HepG2 (cell line): ENCODE measurements at regions not wholly inside any gene's neighbourhood (a gene's known extent, or its start where the extent isn't known, plus 50 kb on each side); places are given as distances from the start of the nearest gene placed in this dataset.

Experiments used
- ATAC-seq: fragments of 200-7000 bp; cut with Tn5 transposase; 3 replicates; pipeline ENCODE4 v1.9.1; 2020; ENCODE audit warnings: mild to moderate bottlenecking, moderate library complexity
- BruUV-seq: library from RNA; stranded (reverse); fragments of 400-500 nt; replicated peaks from 2 replicates; lab custom pipeline; 2021; lab: Mats Ljungman, UMichigan
- CTCF ChIA-PET: fragments of 300-600 bp; formaldehyde crosslinking; extraction: SDS; loops from one replicate; lab custom pipeline; 2021; ENCODE audit warnings: low total read pairs, inconsistent platforms, low intra/inter-chr PET ratio; lab: Yijun Ruan, JAX
- POLR2A ChIA-PET: fragments of 350-600 bp; sonication (Branson Sonifier 250); formaldehyde crosslinking; loops from one replicate; lab custom pipeline; 2020; ENCODE audit warnings: antibody characterized with exemption, inconsistent platforms; lab: Yijun Ruan, JAX
- DNase-seq: peaks from one replicate; pipeline ENCODE4 v3.0.0-alpha.2; 2015; ENCODE audit warnings: low spot score
- FAIRE-seq: peaks from 3 replicates; lab custom pipeline; 2011; peaks lifted over from hg19 to GRCh38; lab: Jason Lieb, UNC
- H2AFZ ChIP-seq: one replicate; pipeline ENCODE4 v1.6.1; 2011; ENCODE audit warnings: low read length, inconsistent platforms
- H3K27ac ChIP-seq: fragments of 300-600 bp; 3 replicates; pipeline ENCODE4 v1.8.0; 2011; ENCODE audit warnings: mixed run types, mild to moderate bottlenecking, mixed read lengths, low read length, inconsistent platforms; ENCODE audit not compliant: insufficient read depth; ENCODE audit errors: extremely low read length
- H3K27me3 ChIP-seq, 2 experiments: fragments of 200-600 bp in 1 of 2; 2 replicates in 1 of 2; 3 replicates in 1 of 2; pipeline versions ENCODE4 v1.6.0 to v1.8.0; 2011; ENCODE audit warnings: low read length in 2 of 2, mild to moderate bottlenecking in 2 of 2, moderate library complexity in 2 of 2, inconsistent platforms in 1 of 2; ENCODE audit not compliant: insufficient read depth in 2 of 2, control insufficient read depth in 1 of 2
- H3K36me3 ChIP-seq, 2 experiments: fragments of 200-600 bp in 1 of 2; replicated peaks in 1 of 2; 2 replicates in 1 of 2; 3 replicates in 1 of 2; pipeline versions ENCODE4 v1.5.1 to v1.8.0; 2011; ENCODE audit warnings: low read length in 2 of 2, inconsistent platforms in 1 of 2; ENCODE audit not compliant: insufficient read depth in 2 of 2, control insufficient read depth in 1 of 2
- H3K4me1 ChIP-seq: 2 replicates; pipeline ENCODE4 v1.5.1; 2012; ENCODE audit warnings: low read length, inconsistent platforms; ENCODE audit not compliant: insufficient read depth
- H3K4me2 ChIP-seq: 2 replicates; pipeline ENCODE4 v1.6.0; 2011; ENCODE audit warnings: low read depth, low read length, inconsistent platforms
- H3K4me3 ChIP-seq, 3 experiments: fragments of 200-600 bp in 1 of 3; sonication (generic), shearing (Covaris generic) in 1 of 3; replicated peaks in 1 of 3; 2 replicates each; pipeline ENCODE4 v1.5.1; 2011 to 2016; ENCODE audit warnings: low read length in 3 of 3, inconsistent platforms in 2 of 3, low read depth in 2 of 3, mild to moderate bottlenecking in 2 of 3, control low read depth in 1 of 3, mixed read lengths in 1 of 3; ENCODE audit not compliant: insufficient read depth in 1 of 3
- H3K79me2 ChIP-seq: one replicate; pipeline ENCODE4 v1.6.1; 2011; ENCODE audit warnings: low read length, inconsistent platforms; ENCODE audit not compliant: insufficient read depth
- H3K9ac ChIP-seq: 2 replicates; pipeline ENCODE4 v1.6.0; 2011; ENCODE audit warnings: mild to moderate bottlenecking, low read depth, low read length, inconsistent platforms; ENCODE audit not compliant: insufficient read depth
- H3K9me3 ChIP-seq: 2 replicates; pipeline ENCODE4 v1.5.1; 2012; ENCODE audit warnings: mild to moderate bottlenecking, low read length
- H4K20me1 ChIP-seq: 2 replicates; pipeline ENCODE4 v1.6.0; 2011; ENCODE audit warnings: inconsistent platforms, mild to moderate bottlenecking, low read length, moderate library complexity; ENCODE audit not compliant: insufficient read depth
- HES4 ChIP-seq: sonication (generic); formaldehyde crosslinking; IDR thresholded peaks from 2 replicates; pipeline ENCODE4 v1.9.0; 2021; ENCODE audit warnings: mild to moderate bottlenecking, missing genetic modification reagents, borderline replicate concordance
- HOXA9 ChIP-seq: sonication (generic); formaldehyde crosslinking; IDR thresholded peaks from 2 replicates; pipeline ENCODE4 v1.8.1; 2022; ENCODE audit warnings: missing genetic modification reagents, mild to moderate bottlenecking, moderate library complexity, borderline replicate concordance
- RFX5 ChIP-seq: IDR thresholded peaks from 2 replicates; pipeline ENCODE4 v1.6.1; 2011; ENCODE audit warnings: low read depth, low read length, improper control_type of control experiment
- SP1 ChIP-seq, 2 experiments: fragments of 450-650 bp in 1 of 2; sonication (generic) in 1 of 2; formaldehyde crosslinking in 1 of 2; IDR thresholded peaks; 2 replicates each; pipeline versions ENCODE4 v1.4.0 to v1.6.1; 2016 to 2020; ENCODE audit warnings: missing genetic modification reagents in 1 of 2
- ZIK1 ChIP-seq: sonication (generic); formaldehyde crosslinking; IDR thresholded peaks from 2 replicates; pipeline ENCODE4 v1.5.0; 2020; ENCODE audit warnings: mild to moderate bottlenecking, low read depth, missing genetic modification reagents, borderline replicate concordance
- ZNF891 ChIP-seq: sonication (generic); formaldehyde crosslinking; IDR thresholded peaks from 2 replicates; pipeline ENCODE4 v1.5.0; 2020; ENCODE audit warnings: mild to moderate bottlenecking, missing genetic modification reagents
- WGBS: methylation state at CpG from one replicate; pipeline ENCODE4 v1.1.6; 2017; ENCODE audit warnings: low lambda C conversion rate; 5-methylcytosine and 5-hydroxymethylcytosine counted together
- in situ Hi-C: cut with HindIII; loops from 2 replicates; pipeline ENCODE4 v1.10.0; 2017; ENCODE audit warnings: low pct_unique_long_range_greater_than_20kb; ENCODE audit not compliant: extremely low pct_ligation_motif_present
- intact Hi-C: fragments of 100-400 bp; cut with micrococcal nuclease; formaldehyde crosslinking; loops from one replicate; pipeline ENCODE4 v1.10.0; 2022; ENCODE audit not compliant: unreplicated experiment
- TF ChIP-seq, protein P1 (sequence below): sonication (generic); formaldehyde crosslinking; IDR thresholded peaks from 2 replicates; pipeline ENCODE4 v1.4.0; 2020; ENCODE audit warnings: missing genetic modification reagents
- TF ChIP-seq, protein P2 (sequence below): sonication (generic); formaldehyde crosslinking; IDR thresholded peaks from 2 replicates; pipeline ENCODE4 v1.5.0; 2020; ENCODE audit warnings: mild to moderate bottlenecking, missing genetic modification reagents
- TF ChIP-seq, protein P3 (sequence below): IDR thresholded peaks from 2 replicates; pipeline ENCODE4 v1.6.1; 2012; ENCODE audit warnings: low read length, improper control_type of control experiment
- TF ChIP-seq, protein P4 (sequence below): sonication (generic); formaldehyde crosslinking; IDR thresholded peaks from 2 replicates; pipeline ENCODE4 v1.9.0; 2021; ENCODE audit warnings: missing genetic modification reagents, mild to moderate bottlenecking, borderline replicate concordance

DNA sequence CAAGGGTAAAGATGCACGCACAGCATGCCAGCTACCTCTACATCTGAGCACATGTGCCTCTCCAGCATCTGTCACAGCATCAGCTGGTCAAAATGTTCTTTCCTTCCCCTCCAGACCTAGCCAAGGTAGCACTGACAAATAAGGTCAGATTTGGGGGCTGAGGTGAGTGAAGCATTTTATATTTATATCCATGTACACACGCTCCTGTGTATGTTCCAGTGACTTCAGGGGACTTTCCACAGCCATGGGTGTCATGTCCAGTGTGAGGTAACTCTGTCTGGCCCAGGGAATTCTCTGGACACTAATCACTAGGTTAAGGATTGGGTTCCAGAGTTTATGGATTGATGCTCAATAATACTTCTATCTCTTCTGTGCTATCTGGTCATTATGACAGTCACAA lies 165.2 kb upstream of the TP63 start (continued):
- TF ChIP-seq, protein P1, sequence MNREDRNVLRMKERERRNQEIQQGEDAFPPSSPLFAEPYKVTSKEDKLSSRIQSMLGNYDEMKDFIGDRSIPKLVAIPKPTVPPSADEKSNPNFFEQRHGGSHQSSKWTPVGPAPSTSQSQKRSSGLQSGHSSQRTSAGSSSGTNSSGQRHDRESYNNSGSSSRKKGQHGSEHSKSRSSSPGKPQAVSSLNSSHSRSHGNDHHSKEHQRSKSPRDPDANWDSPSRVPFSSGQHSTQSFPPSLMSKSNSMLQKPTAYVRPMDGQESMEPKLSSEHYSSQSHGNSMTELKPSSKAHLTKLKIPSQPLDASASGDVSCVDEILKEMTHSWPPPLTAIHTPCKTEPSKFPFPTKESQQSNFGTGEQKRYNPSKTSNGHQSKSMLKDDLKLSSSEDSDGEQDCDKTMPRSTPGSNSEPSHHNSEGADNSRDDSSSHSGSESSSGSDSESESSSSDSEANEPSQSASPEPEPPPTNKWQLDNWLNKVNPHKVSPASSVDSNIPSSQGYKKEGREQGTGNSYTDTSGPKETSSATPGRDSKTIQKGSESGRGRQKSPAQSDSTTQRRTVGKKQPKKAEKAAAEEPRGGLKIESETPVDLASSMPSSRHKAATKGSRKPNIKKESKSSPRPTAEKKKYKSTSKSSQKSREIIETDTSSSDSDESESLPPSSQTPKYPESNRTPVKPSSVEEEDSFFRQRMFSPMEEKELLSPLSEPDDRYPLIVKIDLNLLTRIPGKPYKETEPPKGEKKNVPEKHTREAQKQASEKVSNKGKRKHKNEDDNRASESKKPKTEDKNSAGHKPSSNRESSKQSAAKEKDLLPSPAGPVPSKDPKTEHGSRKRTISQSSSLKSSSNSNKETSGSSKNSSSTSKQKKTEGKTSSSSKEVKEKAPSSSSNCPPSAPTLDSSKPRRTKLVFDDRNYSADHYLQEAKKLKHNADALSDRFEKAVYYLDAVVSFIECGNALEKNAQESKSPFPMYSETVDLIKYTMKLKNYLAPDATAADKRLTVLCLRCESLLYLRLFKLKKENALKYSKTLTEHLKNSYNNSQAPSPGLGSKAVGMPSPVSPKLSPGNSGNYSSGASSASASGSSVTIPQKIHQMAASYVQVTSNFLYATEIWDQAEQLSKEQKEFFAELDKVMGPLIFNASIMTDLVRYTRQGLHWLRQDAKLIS (CRISPR knock-in tag), result no peak
- no peak for TF ChIP-seq ZNF891 (CRISPR knock-in tag)

DNA sequence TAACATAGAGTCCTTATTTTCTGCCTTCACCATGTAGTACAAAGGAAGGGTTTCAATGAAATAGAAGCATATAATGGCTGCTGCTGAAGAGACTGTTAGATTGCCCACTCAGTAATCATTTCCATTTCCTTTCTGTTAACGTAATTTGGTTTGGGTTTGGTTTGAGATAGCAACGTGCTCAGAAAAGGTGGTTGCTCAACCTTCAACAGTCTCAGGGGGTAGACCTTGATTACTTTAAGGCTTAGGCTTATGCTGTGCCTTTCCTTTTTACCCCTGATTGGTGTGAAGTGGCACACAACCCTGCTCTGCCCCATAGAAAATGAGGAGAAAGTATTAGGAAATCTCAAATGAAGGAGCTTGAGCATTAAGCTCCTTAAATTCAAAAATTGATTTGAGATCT lies 163.7 kb upstream of the TP63 start:
- no peaks in the 10 kb centered on the region for H3K36me3 ChIP-seq
- no peak overlapping the region for H2AFZ ChIP-seq
- H3K4me2 ChIP-seq, result no peak overlapping the region
- no peak overlapping the region for H3K4me3 ChIP-seq
- H3K9me3 ChIP-seq, result no peaks in the 10 kb centered on the region
- ChIA-PET CTCF (no interaction called here), POLR2A (no interaction called here)
- no peak for ATAC-seq
- BruUV-seq, result no TSS peak
- in situ Hi-C loops (no loop called here), intact Hi-C loops (no loop called here)
- no peaks in the 10 kb centered on the region for H3K27me3 ChIP-seq
- no peak for DNase-seq
- H3K79me2 ChIP-seq, result no peaks in the 10 kb centered on the region
- no peak for FAIRE-seq
- 0% methylated on average over 2 of the region's 2 CpGs for WGBS
- no peak overlapping the region for H3K27ac ChIP-seq
- H4K20me1 ChIP-seq, result no peaks in the 10 kb centered on the region
- H3K4me1 ChIP-seq, result no peaks in the 10 kb centered on the region
- no peak overlapping the region for H3K9ac ChIP-seq
- TF ChIP-seq, protein P2, sequence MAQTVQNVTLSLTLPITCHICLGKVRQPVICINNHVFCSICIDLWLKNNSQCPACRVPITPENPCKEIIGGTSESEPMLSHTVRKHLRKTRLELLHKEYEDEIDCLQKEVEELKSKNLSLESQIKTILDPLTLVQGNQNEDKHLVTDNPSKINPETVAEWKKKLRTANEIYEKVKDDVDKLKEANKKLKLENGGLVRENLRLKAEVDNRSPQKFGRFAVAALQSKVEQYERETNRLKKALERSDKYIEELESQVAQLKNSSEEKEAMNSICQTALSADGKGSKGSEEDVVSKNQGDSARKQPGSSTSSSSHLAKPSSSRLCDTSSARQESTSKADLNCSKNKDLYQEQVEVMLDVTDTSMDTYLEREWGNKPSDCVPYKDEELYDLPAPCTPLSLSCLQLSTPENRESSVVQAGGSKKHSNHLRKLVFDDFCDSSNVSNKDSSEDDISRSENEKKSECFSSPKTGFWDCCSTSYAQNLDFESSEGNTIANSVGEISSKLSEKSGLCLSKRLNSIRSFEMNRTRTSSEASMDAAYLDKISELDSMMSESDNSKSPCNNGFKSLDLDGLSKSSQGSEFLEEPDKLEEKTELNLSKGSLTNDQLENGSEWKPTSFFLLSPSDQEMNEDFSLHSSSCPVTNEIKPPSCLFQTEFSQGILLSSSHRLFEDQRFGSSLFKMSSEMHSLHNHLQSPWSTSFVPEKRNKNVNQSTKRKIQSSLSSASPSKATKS (CRISPR knock-in tag), result no peak
- TF ChIP-seq, protein P3, sequence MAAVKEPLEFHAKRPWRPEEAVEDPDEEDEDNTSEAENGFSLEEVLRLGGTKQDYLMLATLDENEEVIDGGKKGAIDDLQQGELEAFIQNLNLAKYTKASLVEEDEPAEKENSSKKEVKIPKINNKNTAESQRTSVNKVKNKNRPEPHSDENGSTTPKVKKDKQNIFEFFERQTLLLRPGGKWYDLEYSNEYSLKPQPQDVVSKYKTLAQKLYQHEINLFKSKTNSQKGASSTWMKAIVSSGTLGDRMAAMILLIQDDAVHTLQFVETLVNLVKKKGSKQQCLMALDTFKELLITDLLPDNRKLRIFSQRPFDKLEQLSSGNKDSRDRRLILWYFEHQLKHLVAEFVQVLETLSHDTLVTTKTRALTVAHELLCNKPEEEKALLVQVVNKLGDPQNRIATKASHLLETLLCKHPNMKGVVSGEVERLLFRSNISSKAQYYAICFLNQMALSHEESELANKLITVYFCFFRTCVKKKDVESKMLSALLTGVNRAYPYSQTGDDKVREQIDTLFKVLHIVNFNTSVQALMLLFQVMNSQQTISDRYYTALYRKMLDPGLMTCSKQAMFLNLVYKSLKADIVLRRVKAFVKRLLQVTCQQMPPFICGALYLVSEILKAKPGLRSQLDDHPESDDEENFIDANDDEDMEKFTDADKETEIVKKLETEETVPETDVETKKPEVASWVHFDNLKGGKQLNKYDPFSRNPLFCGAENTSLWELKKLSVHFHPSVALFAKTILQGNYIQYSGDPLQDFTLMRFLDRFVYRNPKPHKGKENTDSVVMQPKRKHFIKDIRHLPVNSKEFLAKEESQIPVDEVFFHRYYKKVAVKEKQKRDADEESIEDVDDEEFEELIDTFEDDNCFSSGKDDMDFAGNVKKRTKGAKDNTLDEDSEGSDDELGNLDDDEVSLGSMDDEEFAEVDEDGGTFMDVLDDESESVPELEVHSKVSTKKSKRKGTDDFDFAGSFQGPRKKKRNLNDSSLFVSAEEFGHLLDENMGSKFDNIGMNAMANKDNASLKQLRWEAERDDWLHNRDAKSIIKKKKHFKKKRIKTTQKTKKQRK, result no peak
- no peak for TF ChIP-seq RFX5
- TF ChIP-seq, protein P4, sequence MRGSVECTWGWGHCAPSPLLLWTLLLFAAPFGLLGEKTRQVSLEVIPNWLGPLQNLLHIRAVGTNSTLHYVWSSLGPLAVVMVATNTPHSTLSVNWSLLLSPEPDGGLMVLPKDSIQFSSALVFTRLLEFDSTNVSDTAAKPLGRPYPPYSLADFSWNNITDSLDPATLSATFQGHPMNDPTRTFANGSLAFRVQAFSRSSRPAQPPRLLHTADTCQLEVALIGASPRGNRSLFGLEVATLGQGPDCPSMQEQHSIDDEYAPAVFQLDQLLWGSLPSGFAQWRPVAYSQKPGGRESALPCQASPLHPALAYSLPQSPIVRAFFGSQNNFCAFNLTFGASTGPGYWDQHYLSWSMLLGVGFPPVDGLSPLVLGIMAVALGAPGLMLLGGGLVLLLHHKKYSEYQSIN (CRISPR knock-in tag), result no peak
- no peak for TF ChIP-seq HOXA9
- no peak for TF ChIP-seq SP1 (IDR thresholded peaks at IDR 0.05)
- TF ChIP-seq SP1 (CRISPR knock-in tag; IDR thresholded peaks at IDR 0.05), result no peak
- no peak for TF ChIP-seq HES4 (CRISPR knock-in tag)
- TF ChIP-seq ZIK1 (CRISPR knock-in tag), result no peak
